T-helper 2 cell treated with Interferon-gamma antibody and Interleukin-4, amounts not matched to agents 5 μg/mL and 100 μg/mL, for 36 hours (primary cell): ENCODE measurements at regions not wholly inside any gene's neighbourhood (a gene's known extent, or its start where the extent isn't known, plus 50 kb on each side); places are given as distances from the start of the nearest gene placed in this dataset.
"Not testable (repeated sequence)": the region's sequence is repeated elsewhere in the genome, so short reads cannot be mapped to it uniquely, and the experiment has no call there.

ENCODE experiments used
- DNase-seq: peaks from one replicate; pipeline ENCODE4 v3.0.0; 2021; ENCODE audit warnings: low spot score
- H3K27ac Mint-ChIP-seq: one replicate; pipeline ENCODE4 v1.8.0; 2021; ENCODE audit warnings: mild to moderate bottlenecking, mixed read lengths
- H3K27me3 Mint-ChIP-seq: one replicate; pipeline ENCODE4 v1.8.0; 2021; ENCODE audit warnings: low read depth, mixed read lengths
- H3K36me3 Mint-ChIP-seq: one replicate; pipeline ENCODE4 v1.8.0; 2021; ENCODE audit warnings: low read depth, mixed read lengths
- H3K4me1 Mint-ChIP-seq: one replicate; pipeline ENCODE4 v1.8.0; 2021; ENCODE audit warnings: low read depth, mixed read lengths
- H3K4me3 Mint-ChIP-seq: one replicate; pipeline ENCODE4 v1.8.0; 2022; ENCODE audit warnings: mild to moderate bottlenecking, moderate library complexity, mixed read lengths
- H3K9me3 Mint-ChIP-seq: one replicate; pipeline ENCODE4 v1.8.0; 2021; ENCODE audit warnings: mixed read lengths

- Mint-ChIP-seq H3K27me3 (peaks cover 4% of the 10 kb centered on the region), H3K9me3 (no peaks in the 10 kb centered on the region), H3K4me1 (no peaks in the 10 kb centered on the region), H3K4me3 (no peak overlapping the region), H3K27ac (no peak overlapping the region), H3K36me3 (no peaks in the 10 kb centered on the region)
- DNase-seq, result no peak
Observed at GRCh38 chr11:69869311-69869939, 50.2 kb upstream of the FGF3 start.

- DNase-seq, result no peak
- H3K27ac Mint-ChIP-seq, result no peak overlapping the region
- H3K36me3 Mint-ChIP-seq, result no peaks in the 10 kb centered on the region
- H3K4me3 Mint-ChIP-seq, result no peak overlapping the region
- no peaks in the 10 kb centered on the region for H3K4me1 Mint-ChIP-seq
- H3K27me3 Mint-ChIP-seq, result peaks cover 4% of the 10 kb centered on the region
- no peaks in the 10 kb centered on the region for H3K9me3 Mint-ChIP-seq
Observed at GRCh38 chr11:69870766-69871165, 51.5 kb upstream of the FGF3 start.

GRCh38 chr11:69873166-69874077 is 54.2 kb upstream of the FGF3 start:
- Mint-ChIP-seq H3K36me3 (no peaks in the 10 kb centered on the region), H3K9me3 (no peaks in the 10 kb centered on the region), H3K27me3 (peaks cover 2% of the 10 kb centered on the region), H3K4me3 (no peak overlapping the region), H3K4me1 (no peaks in the 10 kb centered on the region), H3K27ac (no peak overlapping the region)
- no peak for DNase-seq

GRCh38 chr11:69874178-69874983 is 55.2 kb upstream of the FGF3 start:
- Mint-ChIP-seq H3K9me3 (no peaks in the 10 kb centered on the region), H3K4me1 (no peaks in the 10 kb centered on the region), H3K4me3 (no peak overlapping the region), H3K27me3 (no peaks in the 10 kb centered on the region), H3K36me3 (no peaks in the 10 kb centered on the region), H3K27ac (no peak overlapping the region)
- DNase-seq, result no peak

GRCh38 chr11:69874984-69875624 is 55.9 kb upstream of the FGF3 start:
- Mint-ChIP-seq H3K9me3 (no peaks in the 10 kb centered on the region), H3K4me3 (no peak overlapping the region), H3K36me3 (no peaks in the 10 kb centered on the region), H3K4me1 (no peaks in the 10 kb centered on the region), H3K27me3 (no peaks in the 10 kb centered on the region), H3K27ac (no peak overlapping the region)
- DNase-seq, result no peak

GRCh38 chr11:69876013-69876412 is 56.8 kb upstream of the FGF3 start:
- H3K36me3 Mint-ChIP-seq, result no peaks in the 10 kb centered on the region
- DNase-seq, result no peak
- H3K9me3 Mint-ChIP-seq, result no peaks in the 10 kb centered on the region
- H3K27me3 Mint-ChIP-seq, result no peaks in the 10 kb centered on the region
- no peak overlapping the region for H3K27ac Mint-ChIP-seq
- no peak overlapping the region for H3K4me3 Mint-ChIP-seq
- no peaks in the 10 kb centered on the region for H3K4me1 Mint-ChIP-seq

GRCh38 chr11:69877235-69877634 is 58.0 kb upstream of the FGF3 start:
- no peaks in the 10 kb centered on the region for H3K9me3 Mint-ChIP-seq
- H3K4me1 Mint-ChIP-seq, result no peaks in the 10 kb centered on the region
- no peak overlapping the region for H3K4me3 Mint-ChIP-seq
- no peaks in the 10 kb centered on the region for H3K36me3 Mint-ChIP-seq
- no peak for DNase-seq
- no peaks in the 10 kb centered on the region for H3K27me3 Mint-ChIP-seq
- no peak overlapping the region for H3K27ac Mint-ChIP-seq

GRCh38 chr11:69877704-69878103 is 58.5 kb upstream of the FGF3 start:
- not testable (repeated sequence) for H3K27me3 Mint-ChIP-seq, H3K4me3 Mint-ChIP-seq, H3K4me1 Mint-ChIP-seq, H3K27ac Mint-ChIP-seq, H3K36me3 Mint-ChIP-seq, H3K9me3 Mint-ChIP-seq, DNase-seq

- no peaks in the 10 kb centered on the region for H3K4me1 Mint-ChIP-seq
- H3K27me3 Mint-ChIP-seq, result no peaks in the 10 kb centered on the region
- H3K27ac Mint-ChIP-seq, result no peak overlapping the region
- no peaks in the 10 kb centered on the region for H3K9me3 Mint-ChIP-seq
- no peak overlapping the region for H3K4me3 Mint-ChIP-seq
- DNase-seq, result no peak
- no peaks in the 10 kb centered on the region for H3K36me3 Mint-ChIP-seq
Observed at GRCh38 chr11:69878144-69878883, 59.1 kb upstream of the FGF3 start.

- no peak for DNase-seq
- no peaks in the 10 kb centered on the region for H3K4me1 Mint-ChIP-seq
- no peak overlapping the region for H3K27ac Mint-ChIP-seq
- no peak overlapping the region for H3K4me3 Mint-ChIP-seq
- H3K27me3 Mint-ChIP-seq, result no peaks in the 10 kb centered on the region
- H3K9me3 Mint-ChIP-seq, result no peaks in the 10 kb centered on the region
- H3K36me3 Mint-ChIP-seq, result no peaks in the 10 kb centered on the region
Observed at GRCh38 chr11:69878927-69879728, 59.9 kb upstream of the FGF3 start.

GRCh38 chr11:69879729-69880005 is 60.5 kb upstream of the FGF3 start:
- Mint-ChIP-seq H3K4me3 (no peak overlapping the region), H3K9me3 (no peaks in the 10 kb centered on the region), H3K36me3 (no peaks in the 10 kb centered on the region), H3K27ac (no peak overlapping the region), H3K4me1 (no peaks in the 10 kb centered on the region), H3K27me3 (no peaks in the 10 kb centered on the region)
- no peak for DNase-seq

GRCh38 chr11:69880041-69880825 is 61.0 kb upstream of the FGF3 start:
- Mint-ChIP-seq H3K4me1 (no peaks in the 10 kb centered on the region), H3K4me3 (no peak overlapping the region), H3K27ac (no peak overlapping the region), H3K27me3 (no peaks in the 10 kb centered on the region), H3K9me3 (no peaks in the 10 kb centered on the region), H3K36me3 (no peaks in the 10 kb centered on the region)
- no peak for DNase-seq
